ENCODE measurements at regions not wholly inside any gene's neighbourhood (a gene's known extent, or its start where the extent isn't known, plus 50 kb on each side); places are given as distances from the start of the nearest gene placed in this dataset.

GRCh38 chr5:3105172-3105571 lies 353.7 kb upstream of the IRX2 start:
- H3K9me3 ChIP-seq (ENCODE audit: insufficient read depth in 2 of 2, low read depth in 1 of 2, low read length in 1 of 2), result no peaks in the 10 kb centered on the region
- H3K27ac ChIP-seq (ENCODE audit: low read depth, low read length), result no peak overlapping the region
- peak overlapping the region; percentile 79 for H4K5ac ChIP-seq (ENCODE audit: insufficient read length, low read depth, low read length)
- H2BK120ac ChIP-seq (replicated peaks; ENCODE audit: low read depth, low read length), result peak overlapping the region; percentile 97
- H4K8ac ChIP-seq (ENCODE audit: extremely low read depth, insufficient read depth, low read length), result no peak overlapping the region
- 86% methylated on average over 3 of the region's 3 CpGs; no CpG with 5 or more reads in 1 of the 2 experiments for WGBS, 2 experiments (ENCODE audit: extremely low coverage in 1 of 2, insufficient coverage in 1 of 2, insufficient read length in 1 of 2, insufficient replicate concordance in 2 of 2, low coverage in 1 of 2, low lambda C conversion rate in 2 of 2, missing lambda C conversion rate in 1 of 2)
- no peak overlapping the region for H3K23ac ChIP-seq (ENCODE audit: insufficient read length)
- CTCF ChIA-PET (ENCODE audit: partially characterized antibody), result interaction anchor here (1.3 kb wide), 1 partner anchor 26 kb away, joined by 4 read pairs; no protein-coding TSS in a partner anchor
- no peak overlapping the region for H3K56ac ChIP-seq (replicated peaks; ENCODE audit: insufficient read length, low read depth, low read length)
- H3K27me3 ChIP-seq (replicated peaks in 1 of 4; ENCODE audit: control insufficient read depth in 3 of 4, extremely low read depth in 1 of 4, insufficient read depth in 3 of 4, low read length in 3 of 4), result peaks cover 0 to 7% (median under 1%) of the 10 kb centered on the region in 4 experiments; a peak in 6 of 7 replicates
- peak overlapping the region; percentile 8; the same call in 1 of the 2 replicates for H2BK5ac ChIP-seq (ENCODE audit: low read depth, low read length)
- DNase-seq (ENCODE audit: low read depth in 1 of 2, low spot score in 2 of 2) (no peak), FAIRE-seq (peak; percentile 60)
- H2AK5ac ChIP-seq (ENCODE audit: low read depth, low read length), result peak overlapping the region; percentile 34
- H4K20me1 ChIP-seq (replicated peaks in 1 of 2; ENCODE audit: control insufficient read depth in 1 of 2, insufficient read depth in 2 of 2, low read length in 2 of 2), result no peaks in the 10 kb centered on the region
- H3K9ac ChIP-seq (replicated peaks in 1 of 4; ENCODE audit: extremely low read depth in 1 of 4, low read depth in 3 of 4, low read length in 3 of 4), result no peak overlapping the region
- peak overlapping the region; percentile 94 for H3K4ac ChIP-seq (replicated peaks; ENCODE audit: insufficient read length, low read depth, low read length)
- H3K18ac ChIP-seq (ENCODE audit: extremely low read depth, low read length), result peak overlapping the region; percentile 11; the same call in 1 of the 2 replicates
- no peaks in the 10 kb centered on the region for H3K79me2 ChIP-seq (ENCODE audit: control insufficient read depth in 1 of 2, insufficient read depth in 2 of 2, low read length in 2 of 2)
- peaks cover 29 to 66% (median 51%) of the 10 kb centered on the region in 4 experiments for H3K4me1 ChIP-seq (replicated peaks in 1 of 4; ENCODE audit: control insufficient read depth in 3 of 4, insufficient read depth in 4 of 4, low read length in 3 of 4)
- H2BK15ac ChIP-seq (ENCODE audit: low read length), result 0 out of 2 replicates have a peak overlapping the region, but pooled peaks have one; percentile 48
- peak overlapping the region in 1 of 2 experiments; percentile 42; a peak in 1 of 4 replicates for H3K4me2 ChIP-seq (ENCODE audit: insufficient read depth in 1 of 2, low read depth in 2 of 2, low read length in 2 of 2)
- peak overlapping the region; percentile 83 for H4K91ac ChIP-seq (replicated peaks; ENCODE audit: insufficient read length, low read length)
- H3K4me3 ChIP-seq (ENCODE audit: extremely low read depth in 1 of 4, insufficient read depth in 2 of 4, low read depth in 3 of 4, low read length in 4 of 4), result no peak overlapping the region
- H2BK20ac ChIP-seq (ENCODE audit: low read length), result peak overlapping the region; percentile 98
- POLR2A ChIA-PET (ENCODE audit: partially characterized antibody), result interaction anchor here (1.0 to 1.1 kb wide), 2 partner anchors 13 to 1465 kb away, joined by 3 to 4 read pairs; no protein-coding TSS in a partner anchor
- H3K23me2 ChIP-seq (ENCODE audit: low read depth, low read length), result no peaks in the 10 kb centered on the region
- no peaks in the 10 kb centered on the region for H3K79me1 ChIP-seq (ENCODE audit: low read depth, low read length)
- no peak overlapping the region for H2AFZ ChIP-seq (ENCODE audit: low read length)
- H3K14ac ChIP-seq (ENCODE audit: insufficient read length), result no peak overlapping the region
- 0 out of 8 replicates have a peak, but pooled peaks cover 0 to 2% (median 0%) of the 10 kb centered on the region in 4 experiments for H3K36me3 ChIP-seq (ENCODE audit: control insufficient read depth in 2 of 4, insufficient read depth in 4 of 4, low read length in 3 of 4)
- H2BK12ac ChIP-seq (ENCODE audit: low read depth, low read length), result peak overlapping the region; percentile 99
- no peak for TF ChIP-seq CBX8 (IDR thresholded peaks at IDR 0.05; ENCODE audit: borderline replicate concordance, low read depth, low read length)
- no peak for TF ChIP-seq HDAC6 (IDR thresholded peaks at IDR 0.05; ENCODE audit: low read depth, low read length)
